Hematopoietic multipotent progenitor cell (in vitro differentiated cells): ENCODE measurements at regions not wholly inside any gene's neighbourhood (a gene's known extent, or its start where the extent isn't known, plus 50 kb on each side); places are given as distances from the start of the nearest gene placed in this dataset.
"Not testable (repeated sequence)": the region's sequence is repeated elsewhere in the genome, so short reads cannot be mapped to it uniquely, and the experiment has no call there.

ENCODE experiments used
- DNase-seq, 3 donors: peaks; one replicate each; pipeline ENCODE4 v3.0.0-alpha.2; 2011 to 2015; ENCODE audit warnings: low read depth in 2 of 3, low spot score in 2 of 3

GRCh38 chr4:9604031-9604892 lies 160.0 kb downstream of the DEFB131A start:
- DNase-seq, result peak; percentile 35 to 69 (median 54)

GRCh38 chr4:9604893-9605190 lies 160.6 kb downstream of the DEFB131A start:
- not testable (repeated sequence) for DNase-seq

GRCh38 chr4:9608300-9608699 lies 164.1 kb downstream of the DEFB131A start:
- DNase-seq, result no peak

- DNase-seq, result not testable (repeated sequence)
Measured at GRCh38 chr4:9610321-9610720, 166.1 kb downstream of the DEFB131A start.

- no peak for DNase-seq
Measured at GRCh38 chr4:9611101-9611500, 166.9 kb downstream of the DEFB131A start.

- DNase-seq, result not testable (repeated sequence)
Measured at GRCh38 chr4:9636411-9636810, 145.0 kb upstream of the DRD5 start.

GRCh38 chr4:9659678-9660077 lies 121.8 kb upstream of the DRD5 start:
- peak in 2 of 3 donors; percentile 5 to 17 for DNase-seq

- DNase-seq, result not testable (repeated sequence)
Measured at GRCh38 chr4:9660955-9661354, 120.5 kb upstream of the DRD5 start.

- peak in 2 of 3 donors; percentile 61 to 76 for DNase-seq
Measured at GRCh38 chr4:9670725-9671124, 110.7 kb upstream of the DRD5 start.

GRCh38 chr4:9677357-9677756 lies 104.1 kb upstream of the DRD5 start:
- DNase-seq, result not testable (repeated sequence)

GRCh38 chr4:9679704-9680478 lies 101.5 kb upstream of the DRD5 start:
- no peak for DNase-seq

GRCh38 chr4:9683174-9683573 lies 98.3 kb upstream of the DRD5 start:
- not testable (repeated sequence) for DNase-seq

GRCh38 chr4:9685016-9685415 lies 96.4 kb upstream of the DRD5 start:
- DNase-seq, result not testable (repeated sequence)

GRCh38 chr4:9685692-9686091 lies 95.7 kb upstream of the DRD5 start:
- no peak for DNase-seq

- not testable (repeated sequence) for DNase-seq
Measured at GRCh38 chr4:9690636-9691237, 90.7 kb upstream of the DRD5 start.

- DNase-seq, result peak; percentile 70 to 97 (median 94)
Measured at GRCh38 chr4:9691238-9692065, 90.0 kb upstream of the DRD5 start.

- not testable (repeated sequence) for DNase-seq
Measured at GRCh38 chr4:9692791-9693491, 88.5 kb upstream of the DRD5 start.

GRCh38 chr4:9694403-9694802 lies 87.0 kb upstream of the DRD5 start:
- DNase-seq, result not testable (repeated sequence)

- DNase-seq, result peak in 2 of 3 donors; percentile 30 to 50
Measured at GRCh38 chr4:9695994-9696393, 85.4 kb upstream of the DRD5 start.

- DNase-seq, result not testable (repeated sequence)
Measured at GRCh38 chr4:9696561-9696960, 84.9 kb upstream of the DRD5 start.
